ENCODE measurements at regions not wholly inside any gene's neighbourhood (a gene's known extent, or its start where the extent isn't known, plus 50 kb on each side); places are given as distances from the start of the nearest gene placed in this dataset.

DNA sequence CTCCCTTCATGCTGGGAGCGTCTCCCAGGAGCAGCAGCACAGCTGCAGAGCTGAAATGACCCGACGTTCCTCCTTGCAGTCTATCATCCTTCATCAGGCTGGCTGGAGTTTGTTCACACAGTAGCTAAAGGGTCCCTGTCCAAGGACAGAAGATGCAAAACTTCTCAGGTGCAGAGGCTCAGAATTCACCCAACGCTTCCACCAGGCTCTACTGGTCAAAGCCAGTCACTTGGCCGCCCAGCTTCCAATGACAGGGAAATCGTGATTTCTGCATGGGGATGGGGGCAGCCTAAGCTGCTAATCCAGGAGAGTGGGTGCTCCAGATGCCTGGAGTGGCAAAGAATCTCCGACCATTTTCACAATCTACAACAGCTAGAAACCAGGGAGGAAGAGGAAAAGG, 97.0 kb upstream of the SALL3 start:
- DNase-seq (ENCODE audit: low spot score): no peak

GRCh38 chr18:78883501-78883900, 96.1 kb upstream of the SALL3 start:
- no peak for DNase-seq (ENCODE audit: low spot score)

DNA sequence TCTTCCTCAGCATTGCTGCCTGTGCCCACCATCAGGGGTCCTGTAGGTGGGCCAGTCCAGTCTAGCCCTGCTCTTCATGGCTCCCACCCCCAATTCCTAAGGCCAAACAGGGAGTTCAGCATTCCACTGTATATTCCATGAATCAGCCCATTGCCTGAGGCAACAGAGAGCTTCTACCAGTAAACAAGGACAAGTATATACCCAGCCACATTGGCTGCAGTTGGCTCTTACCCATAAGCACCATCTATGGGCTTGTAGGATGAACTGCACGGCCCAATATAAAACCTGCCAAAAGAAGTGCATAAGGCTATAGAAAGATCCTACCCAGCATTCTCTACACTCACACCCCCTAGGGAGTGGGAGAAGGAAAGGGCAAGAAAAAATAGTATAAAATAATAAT, 95.1 kb upstream of the SALL3 start:
- no peak for DNase-seq (ENCODE audit: low spot score)

- no peak for DNase-seq (ENCODE audit: low spot score)
These were observed 90.4 kb upstream of the SALL3 start for GRCh38 chr18:78889250-78889649.

- no peak for DNase-seq (ENCODE audit: low spot score)
These were observed 89.2 kb upstream of the SALL3 start for GRCh38 chr18:78890388-78890787.

DNA sequence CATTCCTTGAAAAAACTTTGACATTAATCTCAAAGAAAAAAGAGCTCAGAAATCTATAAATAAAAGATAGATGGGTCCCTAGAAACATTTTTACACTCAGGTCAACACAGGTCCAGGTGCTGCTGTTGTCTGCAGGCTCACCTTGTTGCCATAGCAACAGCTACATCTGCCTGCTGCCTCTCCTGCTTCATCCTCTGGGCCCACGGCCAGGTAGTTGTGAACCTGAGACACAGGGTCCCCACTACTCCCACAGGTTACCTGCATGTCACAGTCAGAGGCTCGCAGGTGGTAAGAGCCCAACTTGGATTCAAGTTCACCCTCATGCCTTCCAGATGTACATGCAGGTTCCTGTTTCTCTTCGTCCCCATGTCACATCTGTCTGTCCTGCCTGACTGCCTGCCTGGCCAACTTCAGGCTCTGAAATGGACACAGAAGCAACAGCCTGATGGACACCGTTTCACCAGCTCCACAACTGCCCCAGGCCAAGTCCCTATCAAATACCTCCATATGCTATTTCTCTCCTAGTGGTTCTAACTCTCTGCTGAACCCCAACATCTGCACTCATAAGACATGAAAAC, 88.3 kb upstream of the SALL3 start:
- no peak for DNase-seq (ENCODE audit: low spot score)

DNA sequence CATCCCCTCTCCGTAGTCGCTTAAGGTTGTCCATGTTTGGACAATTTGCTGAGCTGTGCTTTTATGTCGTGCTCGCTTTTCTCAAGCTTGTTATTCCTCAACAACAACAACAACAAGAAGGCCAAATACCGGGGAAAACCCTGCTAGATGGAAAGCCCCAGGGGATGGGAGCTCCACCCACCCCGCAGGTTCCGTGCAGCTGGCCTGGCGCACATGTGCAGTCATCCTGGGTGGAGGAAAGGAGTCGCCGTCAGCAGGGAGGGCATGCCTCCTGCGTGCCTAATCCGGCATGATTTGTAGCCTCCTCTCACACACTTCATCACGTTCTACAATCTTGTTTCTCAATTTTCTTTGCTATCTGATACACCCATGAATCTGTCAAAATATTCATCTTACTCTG, 87.4 kb upstream of the SALL3 start:
- DNase-seq (ENCODE audit: low spot score): no peak

DNA sequence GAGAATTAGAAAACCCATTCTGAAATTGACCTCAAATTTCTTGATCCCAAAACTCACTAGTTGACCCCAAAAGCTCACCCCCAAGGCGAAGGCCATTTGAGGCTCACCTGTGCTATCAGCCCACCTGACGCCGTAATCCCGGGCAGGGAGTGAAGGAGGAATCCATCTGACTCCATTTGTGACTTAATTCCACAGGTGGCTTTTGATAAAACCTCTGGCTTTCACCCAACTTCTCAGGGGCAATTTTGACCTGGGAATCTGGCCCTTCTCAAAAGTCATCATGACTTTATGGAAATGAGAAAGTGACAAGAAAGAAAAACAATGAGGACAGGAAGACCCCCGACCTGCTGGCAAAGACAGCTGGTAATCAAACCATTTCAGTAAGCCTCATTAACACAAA, 86.9 kb upstream of the SALL3 start:
- DNase-seq (ENCODE audit: low spot score): no peak

DNA sequence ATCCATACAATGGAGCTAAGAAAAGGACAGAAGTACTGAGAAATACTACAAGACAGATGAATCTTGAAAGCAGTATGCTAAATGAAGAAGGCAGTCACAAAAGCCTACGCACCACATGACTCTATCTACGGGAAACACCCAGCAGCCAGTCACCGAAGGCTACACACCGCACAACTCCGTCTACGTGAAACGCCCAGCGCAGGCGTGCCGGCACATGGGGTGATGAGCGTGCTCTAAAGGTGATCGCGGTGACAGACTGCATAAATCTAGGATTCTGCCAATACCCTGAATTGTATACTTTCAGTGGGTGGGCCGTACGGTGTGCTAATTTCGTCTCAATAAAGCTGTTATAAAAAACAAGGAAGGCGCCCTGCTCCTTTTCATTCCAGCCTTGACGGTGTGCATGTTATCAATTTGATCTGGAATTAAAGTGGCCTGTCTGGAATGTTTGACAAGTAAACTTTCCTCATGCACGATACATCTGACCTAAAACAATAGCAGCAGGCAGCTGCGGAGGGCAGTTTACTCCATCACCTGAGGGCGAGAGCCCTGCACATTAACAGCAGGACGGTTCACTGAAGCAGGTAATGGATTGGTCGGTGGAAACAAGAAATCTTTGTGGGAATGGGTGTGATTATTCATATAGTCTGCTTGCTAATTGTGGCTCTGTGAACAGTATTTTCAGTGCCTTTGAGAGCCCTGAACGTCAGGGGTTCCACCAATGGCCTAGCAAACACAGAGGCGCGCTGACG, 86.2 kb upstream of the SALL3 start:
- DNase-seq (ENCODE audit: low spot score): no peak

GRCh38 chr18:78894033-78894305, 85.6 kb upstream of the SALL3 start:
- DNase-seq (ENCODE audit: low spot score): no peak

DNA sequence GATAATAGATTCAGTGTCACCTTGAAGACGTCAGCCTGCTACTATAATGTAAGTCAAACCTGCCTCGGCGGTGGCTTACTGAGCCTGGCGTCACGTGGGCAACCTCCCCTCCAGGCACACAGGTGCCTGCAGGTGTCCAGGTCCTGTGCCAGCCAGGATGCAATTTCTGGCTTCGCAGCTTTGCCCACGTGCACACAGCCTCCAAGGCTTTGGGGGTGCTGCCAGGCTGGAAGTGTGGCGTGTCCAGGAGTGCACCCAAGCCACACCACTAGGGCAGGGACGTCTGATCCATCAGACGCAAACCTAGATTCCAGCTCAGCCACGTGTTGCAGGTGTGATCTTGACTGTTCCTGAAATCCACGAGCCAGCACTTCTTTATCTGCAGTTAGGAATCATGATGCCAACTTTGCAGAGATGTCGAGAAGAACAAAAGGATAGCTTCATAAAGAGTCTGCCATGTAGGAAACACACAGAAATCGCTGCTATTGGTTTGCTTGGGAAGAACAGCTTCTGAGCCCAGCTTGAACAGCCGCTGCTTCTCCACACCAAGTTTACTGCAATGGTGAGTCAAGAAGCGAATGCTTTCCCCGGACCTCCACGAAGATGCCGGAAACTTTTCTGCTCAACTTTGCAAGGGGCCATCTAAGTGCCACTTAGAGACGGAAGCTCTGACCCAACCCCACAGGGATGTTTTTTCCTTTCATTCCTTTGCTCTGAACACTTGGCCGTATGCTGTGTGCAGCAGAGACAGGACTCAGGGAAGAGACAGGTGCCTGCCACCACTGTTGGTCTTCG, 84.2 kb upstream of the SALL3 start:
- DNase-seq (ENCODE audit: low spot score): no peak

DNA sequence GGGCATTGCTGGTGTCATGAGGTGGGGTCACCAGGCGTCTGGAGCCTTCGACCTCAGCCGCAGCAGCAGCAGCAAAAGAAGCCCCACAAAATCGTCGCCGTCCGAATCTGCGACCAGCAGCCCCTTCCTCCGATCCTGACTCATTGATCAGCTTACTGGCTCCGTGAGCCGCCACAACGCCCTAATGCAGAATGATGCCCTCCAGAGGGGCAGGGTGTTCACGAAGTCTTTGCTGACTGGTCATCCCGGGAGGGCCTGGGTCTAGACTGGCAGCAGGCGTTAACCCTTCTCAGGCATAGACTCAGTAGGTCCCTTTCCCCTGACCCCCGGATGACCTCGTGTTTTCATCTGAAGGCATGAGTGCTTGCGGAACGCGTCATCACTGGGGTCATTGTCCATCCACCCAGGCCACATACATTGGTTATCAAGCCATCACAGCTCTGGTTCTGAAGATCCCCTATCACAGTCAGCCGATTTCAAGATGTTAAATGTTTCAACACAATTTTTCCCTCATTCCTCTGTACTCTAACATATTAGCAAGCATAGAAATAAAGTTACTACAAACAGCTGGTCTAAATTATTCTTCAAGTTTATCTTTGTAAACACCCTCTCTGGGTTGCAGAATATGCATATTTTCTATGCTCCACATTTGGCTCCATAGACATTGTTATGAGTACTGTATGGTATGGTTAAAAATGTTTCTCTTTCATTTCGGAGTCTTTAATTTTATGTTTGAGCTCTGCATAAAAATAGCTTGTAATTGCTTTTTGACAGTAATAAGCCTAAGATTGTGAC, 83.3 kb upstream of the SALL3 start:
- DNase-seq (ENCODE audit: low spot score): no peak

DNA sequence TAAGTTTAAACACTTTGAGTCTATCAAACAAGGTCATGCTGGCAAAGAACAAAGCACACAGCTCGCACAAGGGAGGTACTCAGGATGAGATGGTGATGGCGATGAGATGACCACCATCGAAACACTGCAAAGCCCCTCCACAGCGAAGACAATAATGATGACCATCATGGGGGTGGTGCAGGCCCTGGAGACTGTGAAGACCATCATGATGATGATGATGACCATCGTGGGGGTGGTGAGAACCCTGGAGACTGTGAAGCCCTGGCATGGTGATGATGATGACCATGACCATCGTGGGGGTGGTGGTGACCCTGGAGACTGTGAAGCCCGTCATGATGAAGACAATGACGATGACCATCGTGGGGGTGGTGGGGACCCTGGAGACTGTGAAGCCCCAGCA, 81.6 kb upstream of the SALL3 start:
- DNase-seq (ENCODE audit: low spot score): no peak

GRCh38 chr18:78898635-78899034, 81.0 kb upstream of the SALL3 start:
- no peak for DNase-seq (ENCODE audit: low spot score)

DNA sequence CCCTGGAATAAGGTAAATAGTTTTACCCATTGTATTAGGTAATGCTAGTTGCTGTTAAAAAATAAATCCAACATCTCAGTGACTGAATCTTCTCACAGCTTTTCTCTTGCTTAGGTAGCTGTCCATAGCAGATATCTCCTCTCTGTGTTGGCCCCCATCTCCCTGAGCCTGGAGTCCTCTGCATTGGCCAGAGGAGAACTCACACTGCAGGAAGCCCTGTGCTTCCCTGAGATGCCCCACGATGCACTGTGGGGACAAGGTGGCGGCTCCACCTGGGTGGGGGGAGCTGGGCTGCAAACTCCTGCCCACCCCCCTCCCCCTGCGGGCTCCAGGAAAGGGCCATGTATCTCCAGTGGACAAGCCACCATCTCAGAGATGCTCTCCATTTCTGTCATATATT, 80.4 kb upstream of the SALL3 start:
- no peak for DNase-seq (ENCODE audit: low spot score)

GRCh38 chr18:78900938-78901909, 78.4 kb upstream of the SALL3 start:
- no peak for DNase-seq (ENCODE audit: low spot score)

DNA sequence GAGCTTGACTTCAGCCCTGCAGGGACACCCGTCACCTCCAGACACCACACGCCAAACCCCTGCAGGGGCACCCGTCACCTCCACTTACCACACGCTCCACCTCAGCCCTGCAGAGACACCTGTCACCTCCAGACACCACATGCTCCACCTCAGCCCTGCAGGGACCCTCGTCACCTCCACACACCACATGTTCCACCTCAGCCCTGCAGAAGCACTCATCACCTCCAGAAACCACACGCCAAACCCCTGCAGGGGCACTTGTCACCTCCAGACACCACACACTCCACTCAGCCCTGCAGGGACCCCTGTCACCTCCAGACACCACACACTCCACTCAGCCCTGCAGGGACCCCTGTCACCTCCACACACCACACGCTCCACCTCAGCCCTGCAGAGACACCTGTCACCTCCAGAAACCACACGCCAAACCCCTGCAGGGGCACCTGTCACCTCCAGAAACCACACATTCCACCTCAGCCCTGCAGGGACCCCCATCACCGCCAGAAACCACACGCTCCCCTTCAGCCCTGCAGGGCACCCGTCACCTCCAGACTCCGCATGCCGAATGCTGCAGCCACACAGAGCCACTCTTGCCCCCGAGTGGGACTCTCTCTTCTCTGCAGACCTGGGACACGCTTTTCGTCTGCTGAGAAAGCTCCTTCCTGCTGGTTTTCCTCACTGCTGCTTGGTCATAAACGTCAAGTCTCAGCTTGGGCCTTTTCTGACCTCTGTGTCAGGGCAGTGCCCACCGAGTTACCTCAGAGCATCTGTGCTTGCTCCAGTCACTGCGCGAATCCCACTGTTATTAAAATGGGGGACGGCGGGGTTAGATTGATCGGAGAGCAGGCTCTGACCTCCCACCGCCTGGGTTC, 77.5 kb upstream of the SALL3 start:
- no peak for DNase-seq (ENCODE audit: low spot score)

- DNase-seq (ENCODE audit: low spot score): no peak
These were observed 76.7 kb upstream of the SALL3 start for GRCh38 chr18:78902795-78903435.

DNA sequence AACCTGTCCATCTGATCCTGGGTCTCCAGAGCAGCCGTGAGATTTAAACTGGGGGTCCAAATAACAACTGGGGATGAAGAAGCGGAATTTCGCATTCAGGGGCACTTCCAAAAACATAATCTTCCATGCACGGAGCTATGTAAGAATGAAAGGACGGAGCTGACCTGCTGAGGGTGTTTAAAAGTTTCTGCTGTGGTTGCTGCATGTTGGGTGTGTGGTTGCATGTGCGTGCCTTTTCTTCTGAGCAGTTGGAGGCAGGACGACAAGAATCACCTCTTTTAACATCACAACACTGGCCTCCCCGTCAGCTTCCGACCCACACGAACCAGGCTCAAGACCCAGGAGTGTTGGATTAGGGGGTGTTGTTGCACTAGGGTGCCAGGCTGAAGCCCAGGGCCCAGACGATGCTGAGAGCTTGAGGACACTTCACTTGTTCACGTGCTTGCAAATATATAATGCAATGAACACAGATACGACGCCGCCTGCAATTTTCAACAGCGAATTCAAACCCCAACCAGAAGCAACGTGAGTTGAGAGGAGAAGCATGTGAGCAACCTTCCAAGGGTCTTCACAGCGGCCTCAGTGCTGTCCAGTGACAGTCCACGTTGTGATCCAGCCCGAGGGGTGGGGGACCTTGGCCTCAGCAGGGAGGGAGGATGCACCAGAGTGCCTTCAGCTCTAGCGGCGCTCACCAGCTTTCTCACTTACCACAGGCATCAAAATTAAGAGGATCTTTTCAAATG, 76.0 kb upstream of the SALL3 start:
- no peak for DNase-seq (ENCODE audit: low spot score)
